Vagina (tissue), 2 donors: ENCODE measurements at regions not wholly inside any gene's neighbourhood (a gene's known extent, or its start where the extent isn't known, plus 50 kb on each side); places are given as distances from the start of the nearest gene placed in this dataset.

ENCODE experiments used
- POLR2A ChIP-seq, 2 donors: fragments of 450-650 bp; IDR thresholded peaks; one replicate each; pipeline ENCODE4 v1.6.1; 2017; ENCODE audit warnings: antibody characterized with exemption in 2 of 2, mild to moderate bottlenecking in 2 of 2, moderate library complexity in 2 of 2
- TF ChIP-seq, protein P1 (sequence below), 3 experiments: fragments of 450-650 bp in 2 of 3; fragments of 200-600 bp in 1 of 3; sonication (generic) in 1 of 3; IDR thresholded peaks; one replicate each; pipeline ENCODE4 v1.5.1; 2017 to 2019; ENCODE audit warnings: antibody characterized with exemption in 3 of 3, mild to moderate bottlenecking in 2 of 3, moderate library complexity in 2 of 3

DNA sequence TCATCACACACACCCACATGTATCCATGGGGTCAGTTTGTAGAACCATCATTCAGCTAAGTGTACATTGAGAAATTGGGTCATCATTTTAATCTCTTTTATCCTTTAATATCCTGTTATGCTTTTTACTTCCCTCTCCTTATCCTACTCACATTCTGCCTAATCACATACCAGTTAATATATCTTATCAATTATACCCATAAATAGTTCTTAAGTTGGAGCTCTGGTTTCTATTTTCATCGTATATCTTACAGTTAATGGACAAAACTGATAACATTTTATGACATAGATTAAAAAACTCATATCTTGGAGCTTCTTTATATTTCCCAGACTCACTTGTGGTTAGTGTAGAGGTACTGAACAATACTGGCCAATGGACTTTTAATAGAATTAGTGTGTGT lies 729.5 kb upstream of the LCORL start:
- TF ChIP-seq, protein P1, sequence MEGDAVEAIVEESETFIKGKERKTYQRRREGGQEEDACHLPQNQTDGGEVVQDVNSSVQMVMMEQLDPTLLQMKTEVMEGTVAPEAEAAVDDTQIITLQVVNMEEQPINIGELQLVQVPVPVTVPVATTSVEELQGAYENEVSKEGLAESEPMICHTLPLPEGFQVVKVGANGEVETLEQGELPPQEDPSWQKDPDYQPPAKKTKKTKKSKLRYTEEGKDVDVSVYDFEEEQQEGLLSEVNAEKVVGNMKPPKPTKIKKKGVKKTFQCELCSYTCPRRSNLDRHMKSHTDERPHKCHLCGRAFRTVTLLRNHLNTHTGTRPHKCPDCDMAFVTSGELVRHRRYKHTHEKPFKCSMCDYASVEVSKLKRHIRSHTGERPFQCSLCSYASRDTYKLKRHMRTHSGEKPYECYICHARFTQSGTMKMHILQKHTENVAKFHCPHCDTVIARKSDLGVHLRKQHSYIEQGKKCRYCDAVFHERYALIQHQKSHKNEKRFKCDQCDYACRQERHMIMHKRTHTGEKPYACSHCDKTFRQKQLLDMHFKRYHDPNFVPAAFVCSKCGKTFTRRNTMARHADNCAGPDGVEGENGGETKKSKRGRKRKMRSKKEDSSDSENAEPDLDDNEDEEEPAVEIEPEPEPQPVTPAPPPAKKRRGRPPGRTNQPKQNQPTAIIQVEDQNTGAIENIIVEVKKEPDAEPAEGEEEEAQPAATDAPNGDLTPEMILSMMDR (IDR thresholded peaks at IDR 0.05) = no peak
- no peak for TF ChIP-seq POLR2A (IDR thresholded peaks at IDR 0.05)
